DND-41 (cell line): ENCODE measurements at regions not wholly inside any gene's neighbourhood (a gene's known extent, or its start where the extent isn't known, plus 50 kb on each side); places are given as distances from the start of the nearest gene placed in this dataset.
"Not testable (repeated sequence)": the region's sequence is repeated elsewhere in the genome, so short reads cannot be mapped to it uniquely, and the experiment has no call there.

Source experiments
- ATAC-seq: fragments of 200-7000 bp; cut with Tn5 transposase; 3 replicates; pipeline ENCODE4 v1.9.1; 2021; ENCODE audit warnings: low read depth; ENCODE audit not compliant: insufficient read depth
- DNase-seq: peaks from one replicate; pipeline ENCODE4 v3.0.0-alpha.2; 2020
- H2AFZ ChIP-seq: 2 replicates; pipeline ENCODE4 v1.6.0; 2012; ENCODE audit warnings: low read depth, low read length
- H3K27ac ChIP-seq: 2 replicates; pipeline ENCODE4 v1.5.1; 2012; ENCODE audit warnings: low read length, inconsistent platforms
- H3K27me3 ChIP-seq: fragments of 200-600 bp; sonication (generic); 2 replicates; pipeline ENCODE4 v1.6.0; 2012; ENCODE audit warnings: low read length, mild to moderate bottlenecking, inconsistent platforms; ENCODE audit not compliant: insufficient read depth, poor library complexity
- H3K36me3 ChIP-seq: 2 replicates; pipeline ENCODE4 v1.5.1; 2012; ENCODE audit warnings: low read length, inconsistent platforms; ENCODE audit not compliant: insufficient read depth
- H3K4me1 ChIP-seq: 2 replicates; pipeline ENCODE4 v1.5.1; 2012; ENCODE audit warnings: mild to moderate bottlenecking, low read length; ENCODE audit not compliant: insufficient read depth
- H3K4me2 ChIP-seq: 2 replicates; pipeline ENCODE4 v1.6.0; 2012; ENCODE audit warnings: mild to moderate bottlenecking, moderate library complexity, low read length, inconsistent platforms; ENCODE audit not compliant: insufficient read depth
- H3K4me3 ChIP-seq, 2 experiments: fragments of 200-600 bp in 1 of 2; shearing (Covaris generic) in 1 of 2; 2 replicates each; pipeline ENCODE4 v1.5.1; 2012 to 2016; ENCODE audit warnings: inconsistent platforms in 2 of 2, low read length in 2 of 2, mild to moderate bottlenecking in 2 of 2, low read depth in 1 of 2, moderate library complexity in 1 of 2
- H3K79me2 ChIP-seq: 2 replicates; pipeline ENCODE4 v1.6.0; 2012; ENCODE audit warnings: low read length, inconsistent platforms; ENCODE audit not compliant: insufficient read depth
- H3K9ac ChIP-seq: 2 replicates; pipeline ENCODE4 v1.6.0; 2012; ENCODE audit warnings: low read depth, mild to moderate bottlenecking, inconsistent platforms, low read length, moderate library complexity
- H3K9me3 ChIP-seq: 2 replicates; pipeline ENCODE4 v1.5.1; 2012; ENCODE audit warnings: low read length, moderate library complexity, mild to moderate bottlenecking, inconsistent platforms; ENCODE audit not compliant: insufficient read depth, severe bottlenecking
- H4K20me1 ChIP-seq: 2 replicates; pipeline ENCODE4 v1.6.0; 2012; ENCODE audit warnings: low read length; ENCODE audit not compliant: insufficient read depth
- CTCF ChIP-seq: IDR thresholded peaks from 2 replicates; pipeline ENCODE4 v1.5.1; 2012; ENCODE audit warnings: borderline replicate concordance, low read length, moderate library complexity, mild to moderate bottlenecking; ENCODE audit not compliant: poor library complexity, severe bottlenecking; ENCODE audit errors: extremely low read depth
- EZH2 ChIP-seq: IDR thresholded peaks from 3 replicates; pipeline ENCODE4 v1.6.1; 2012; ENCODE audit warnings: borderline replicate concordance, low read depth, mild to moderate bottlenecking, moderate library complexity, low read length, inconsistent platforms; ENCODE audit not compliant: severe bottlenecking

DNA sequence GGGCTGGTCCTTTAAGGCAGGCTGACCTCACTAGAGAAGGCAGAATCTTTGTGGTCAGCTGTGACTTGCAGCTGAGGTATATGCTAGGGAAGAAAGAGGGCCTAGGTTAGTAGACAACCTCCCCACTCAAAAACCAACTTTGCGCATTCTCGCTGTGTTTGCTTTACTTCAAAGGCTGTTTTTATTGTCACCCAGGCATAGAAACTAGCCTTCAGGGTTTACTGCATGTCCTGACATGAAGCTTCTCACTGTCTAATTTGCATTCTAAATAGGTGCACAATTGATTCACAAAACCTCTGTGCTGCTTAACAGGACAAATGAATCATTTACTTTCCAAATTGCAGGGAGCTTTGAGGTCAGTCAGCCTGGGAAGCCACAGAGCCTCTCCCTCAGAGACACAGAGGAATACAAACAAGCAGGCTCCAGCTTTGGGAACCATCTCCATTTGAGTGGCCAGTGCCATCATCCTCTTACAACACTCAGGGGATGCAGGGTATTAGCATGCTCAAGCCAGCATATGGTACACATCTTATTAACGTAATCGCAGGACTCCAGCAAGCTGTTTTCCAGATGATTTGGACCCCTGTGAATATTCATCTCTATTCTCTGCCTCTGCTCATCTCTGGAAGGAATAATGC lies 596.4 kb upstream of the GHITM start:
- Histone ChIP-seq H3K36me3 (no peaks in the 10 kb centered on the region), H3K79me2 (no peaks in the 10 kb centered on the region), H3K4me1 (no peaks in the 10 kb centered on the region), H3K27me3 (no peaks in the 10 kb centered on the region), H3K9ac (no peak overlapping the region), H4K20me1 (no peaks in the 10 kb centered on the region), H3K9me3 (no peaks in the 10 kb centered on the region), H3K4me3 (no peak overlapping the region), H3K4me2 (no peak overlapping the region), H3K27ac (no peak overlapping the region), H2AFZ (no peak overlapping the region)
- TF ChIP-seq CTCF, result no peak
- TF ChIP-seq EZH2, result no peak
- no peak for ATAC-seq
- no peak for DNase-seq

DNA sequence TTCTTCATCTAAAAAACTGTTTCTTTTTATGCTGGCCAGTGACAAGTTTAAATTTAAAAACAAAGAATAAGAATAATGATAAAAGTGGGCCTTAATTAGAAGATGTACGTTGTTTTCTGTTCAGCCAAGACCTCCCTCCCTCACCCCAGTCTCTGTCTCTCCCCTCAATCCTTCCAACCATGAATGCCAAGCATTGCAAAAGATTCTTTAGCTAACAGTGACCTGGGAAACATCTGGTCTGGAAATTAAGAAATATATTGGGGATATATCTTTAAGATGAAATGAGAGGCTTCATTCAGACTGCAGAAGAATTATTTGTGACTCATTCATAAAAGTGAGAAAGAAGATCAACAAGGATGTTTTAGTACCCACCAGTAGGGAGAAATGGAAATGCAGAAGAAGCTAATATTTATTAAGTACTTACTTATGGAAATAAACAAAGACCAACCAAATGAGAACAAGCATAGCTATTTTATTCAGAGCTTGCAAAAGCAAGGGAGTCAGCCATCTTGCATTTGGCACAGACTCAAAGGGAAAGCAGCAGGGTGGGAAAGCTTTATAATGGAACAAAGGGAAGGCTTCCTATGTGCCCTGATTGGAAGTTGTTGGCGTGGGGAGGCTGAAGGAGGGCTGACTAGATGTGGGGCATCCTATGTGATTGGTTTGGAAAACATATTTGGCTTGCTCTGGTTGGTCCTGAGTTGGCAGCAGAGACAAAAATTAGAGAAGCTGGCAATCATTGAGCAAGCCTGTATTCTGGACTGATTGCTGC lies 595.4 kb upstream of the GHITM start:
- TF ChIP-seq EZH2 (no peak), CTCF (no peak)
- Histone ChIP-seq H3K4me1 (no peaks in the 10 kb centered on the region), H3K4me3 (no peak overlapping the region), H3K9me3 (no peaks in the 10 kb centered on the region), H4K20me1 (no peaks in the 10 kb centered on the region), H3K36me3 (no peaks in the 10 kb centered on the region), H3K27me3 (no peaks in the 10 kb centered on the region), H3K9ac (no peak overlapping the region), H3K79me2 (no peaks in the 10 kb centered on the region), H3K4me2 (no peak overlapping the region), H2AFZ (no peak overlapping the region), H3K27ac (no peak overlapping the region)
- no peak for ATAC-seq
- no peak for DNase-seq

GRCh38 chr10:83545901-83546391 lies 593.4 kb upstream of the GHITM start:
- no peaks in the 10 kb centered on the region for H4K20me1 ChIP-seq
- H3K9ac ChIP-seq, result no peak overlapping the region
- H3K27ac ChIP-seq, result no peak overlapping the region
- no peaks in the 10 kb centered on the region for H3K79me2 ChIP-seq
- no peak for TF ChIP-seq CTCF
- TF ChIP-seq EZH2, result no peak
- no peak overlapping the region for H3K4me2 ChIP-seq
- no peak overlapping the region for H2AFZ ChIP-seq
- no peak for ATAC-seq
- no peak overlapping the region for H3K4me3 ChIP-seq
- H3K36me3 ChIP-seq, result no peaks in the 10 kb centered on the region
- DNase-seq, result no peak
- no peaks in the 10 kb centered on the region for H3K4me1 ChIP-seq
- no peaks in the 10 kb centered on the region for H3K9me3 ChIP-seq
- no peaks in the 10 kb centered on the region for H3K27me3 ChIP-seq

- not testable (repeated sequence) for DNase-seq, H3K9me3 ChIP-seq
These were observed 588.1 kb upstream of the GHITM start for GRCh38 chr10:83551190-83551589.

More at GRCh38 chr10:83551190-83551589, 588.1 kb upstream of the GHITM start:
- not testable (repeated sequence) for ATAC-seq, H4K20me1 ChIP-seq, H3K4me1 ChIP-seq, H3K27me3 ChIP-seq, H3K36me3 ChIP-seq, H3K27ac ChIP-seq, H3K4me2 ChIP-seq, H3K79me2 ChIP-seq, H3K9ac ChIP-seq, H3K4me3 ChIP-seq, H2AFZ ChIP-seq
